ENCODE measurements at regions not wholly inside any gene's neighbourhood (a gene's known extent, or its start where the extent isn't known, plus 50 kb on each side); places are given as distances from the start of the nearest gene placed in this dataset.

GRCh38 chr9:103427696-103428095 is 432.6 kb downstream of the CYLC2 start:
- no peaks in the 10 kb centered on the region for H3K36me3 Mint-ChIP-seq

GRCh38 chr9:103430469-103430868 is 435.3 kb downstream of the CYLC2 start:
- ATAC-seq (no peak), DNase-seq (ENCODE audit: low spot score in 2 of 2) (no peak)
- no peak overlapping the region for H3K27ac Mint-ChIP-seq
- no peaks in the 10 kb centered on the region for H3K36me3 Mint-ChIP-seq
- H3K4me3 Mint-ChIP-seq, result no peak overlapping the region
- peaks cover 6% of the 10 kb centered on the region for H3K9me3 Mint-ChIP-seq
- no peaks in the 10 kb centered on the region for H3K4me1 Mint-ChIP-seq

More at GRCh38 chr9:103427696-103428095, 432.6 kb downstream of the CYLC2 start:
- H3K4me1 Mint-ChIP-seq, result no peaks in the 10 kb centered on the region
- H3K4me3 Mint-ChIP-seq, result no peak overlapping the region
- H3K9me3 Mint-ChIP-seq, result peaks cover 6% of the 10 kb centered on the region
- H3K27ac Mint-ChIP-seq, result no peak overlapping the region
- DNase-seq (ENCODE audit: low spot score in 2 of 2) (no peak), ATAC-seq (no peak)

GRCh38 chr9:103431809-103432208 is 436.7 kb downstream of the CYLC2 start:
- Mint-ChIP-seq H3K9me3 (peaks cover 10% of the 10 kb centered on the region), H3K27ac (no peak overlapping the region), H3K36me3 (no peaks in the 10 kb centered on the region), H3K4me3 (no peak overlapping the region), H3K4me1 (no peaks in the 10 kb centered on the region)
- ATAC-seq (no peak), DNase-seq (ENCODE audit: low spot score in 2 of 2) (no peak)

- Mint-ChIP-seq H3K4me3 (no peak overlapping the region), H3K9me3 (peaks cover 5% of the 10 kb centered on the region), H3K27ac (no peak overlapping the region), H3K36me3 (no peaks in the 10 kb centered on the region), H3K4me1 (no peaks in the 10 kb centered on the region)
- DNase-seq (ENCODE audit: low spot score in 2 of 2) (no peak), ATAC-seq (no peak)
Measured at GRCh38 chr9:103444176-103444575, 449.0 kb downstream of the CYLC2 start.

GRCh38 chr9:103458826-103459225 is 463.7 kb downstream of the CYLC2 start:
- Mint-ChIP-seq H3K27ac (no peak overlapping the region), H3K36me3 (no peaks in the 10 kb centered on the region), H3K4me3 (no peak overlapping the region), H3K9me3 (peaks cover 17% of the 10 kb centered on the region), H3K4me1 (no peaks in the 10 kb centered on the region)
- no peak for ATAC-seq
- DNase-seq (ENCODE audit: low spot score in 2 of 2), result no peak

- H3K4me1 Mint-ChIP-seq, result no peaks in the 10 kb centered on the region
- ATAC-seq (no peak), DNase-seq (ENCODE audit: low spot score in 2 of 2) (no peak)
- H3K4me3 Mint-ChIP-seq, result no peak overlapping the region
- no peaks in the 10 kb centered on the region for H3K36me3 Mint-ChIP-seq
- no peak overlapping the region for H3K27ac Mint-ChIP-seq
- H3K9me3 Mint-ChIP-seq, result peaks cover 23% of the 10 kb centered on the region
Measured at GRCh38 chr9:103471241-103471640, 476.1 kb downstream of the CYLC2 start.

GRCh38 chr9:103474156-103474555 is 479.0 kb downstream of the CYLC2 start:
- ATAC-seq, result no peak
- Mint-ChIP-seq H3K4me3 (no peak overlapping the region), H3K4me1 (no peaks in the 10 kb centered on the region), H3K27ac (no peak overlapping the region), H3K36me3 (no peaks in the 10 kb centered on the region), H3K9me3 (peaks cover 27% of the 10 kb centered on the region)
- no peak for DNase-seq (ENCODE audit: low spot score in 2 of 2)

GRCh38 chr9:103483471-103484096 is 488.5 kb downstream of the CYLC2 start:
- Mint-ChIP-seq H3K9me3 (peaks cover 19% of the 10 kb centered on the region), H3K4me3 (no peak overlapping the region), H3K4me1 (no peaks in the 10 kb centered on the region), H3K36me3 (no peaks in the 10 kb centered on the region), H3K27ac (no peak overlapping the region)
- DNase-seq (ENCODE audit: low spot score in 2 of 2), result no peak
- ATAC-seq, result no peak

GRCh38 chr9:103485138-103485537 is 490.0 kb downstream of the CYLC2 start:
- H3K27ac Mint-ChIP-seq, result no peak overlapping the region
- no peaks in the 10 kb centered on the region for H3K4me1 Mint-ChIP-seq
- DNase-seq (ENCODE audit: low spot score in 2 of 2), result no peak
- no peak for ATAC-seq
- no peaks in the 10 kb centered on the region for H3K36me3 Mint-ChIP-seq
- H3K4me3 Mint-ChIP-seq, result no peak overlapping the region
- peaks cover 16% of the 10 kb centered on the region for H3K9me3 Mint-ChIP-seq

GRCh38 chr9:103514767-103515166 is 519.6 kb downstream of the CYLC2 start:
- H3K36me3 Mint-ChIP-seq, result no peaks in the 10 kb centered on the region
- H3K27ac Mint-ChIP-seq, result no peak overlapping the region
- H3K4me1 Mint-ChIP-seq, result no peaks in the 10 kb centered on the region
- ATAC-seq (no peak), DNase-seq (ENCODE audit: low spot score in 2 of 2) (no peak)
- H3K9me3 Mint-ChIP-seq, result peaks cover 7% of the 10 kb centered on the region
- no peak overlapping the region for H3K4me3 Mint-ChIP-seq

GRCh38 chr9:103522409-103522808 is 527.3 kb downstream of the CYLC2 start:
- Mint-ChIP-seq H3K4me3 (no peak overlapping the region), H3K27ac (no peak overlapping the region), H3K4me1 (no peaks in the 10 kb centered on the region), H3K9me3 (no peaks in the 10 kb centered on the region), H3K36me3 (no peaks in the 10 kb centered on the region)
- ATAC-seq (no peak), DNase-seq (ENCODE audit: low spot score in 2 of 2) (no peak)

GRCh38 chr9:103530934-103531333 is 535.8 kb downstream of the CYLC2 start:
- ATAC-seq, result no peak
- H3K9me3 Mint-ChIP-seq, result peaks cover 12% of the 10 kb centered on the region
- H3K36me3 Mint-ChIP-seq, result no peaks in the 10 kb centered on the region
- no peak for DNase-seq (ENCODE audit: low spot score in 2 of 2)
- no peak overlapping the region for H3K27ac Mint-ChIP-seq
- no peak overlapping the region for H3K4me3 Mint-ChIP-seq
- H3K4me1 Mint-ChIP-seq, result no peaks in the 10 kb centered on the region

- Mint-ChIP-seq H3K27ac (no peak overlapping the region), H3K4me1 (no peaks in the 10 kb centered on the region), H3K36me3 (no peaks in the 10 kb centered on the region), H3K9me3 (peaks cover 15% of the 10 kb centered on the region), H3K4me3 (no peak overlapping the region)
- DNase-seq (ENCODE audit: low spot score in 2 of 2), result no peak
- ATAC-seq, result no peak
Measured at GRCh38 chr9:103533318-103533717, 538.2 kb downstream of the CYLC2 start.

- DNase-seq (ENCODE audit: low spot score in 2 of 2) (no peak), ATAC-seq (no peak)
- Mint-ChIP-seq H3K4me3 (no peak overlapping the region), H3K27ac (no peak overlapping the region), H3K4me1 (no peaks in the 10 kb centered on the region), H3K36me3 (no peaks in the 10 kb centered on the region), H3K9me3 (peaks cover 22% of the 10 kb centered on the region)
Measured at GRCh38 chr9:103537426-103537825, 542.3 kb downstream of the CYLC2 start.

GRCh38 chr9:103545260-103545659 is 548.8 kb upstream of the SMC2 start:
- H3K4me3 Mint-ChIP-seq, result no peak overlapping the region
- peaks cover 5% of the 10 kb centered on the region for H3K9me3 Mint-ChIP-seq
- H3K4me1 Mint-ChIP-seq, result no peaks in the 10 kb centered on the region
- H3K36me3 Mint-ChIP-seq, result no peaks in the 10 kb centered on the region
- ATAC-seq, result no peak
- DNase-seq (ENCODE audit: low spot score in 2 of 2), result no peak
- no peak overlapping the region for H3K27ac Mint-ChIP-seq

- Mint-ChIP-seq H3K4me3 (no peak overlapping the region), H3K9me3 (peaks cover 18% of the 10 kb centered on the region), H3K36me3 (no peaks in the 10 kb centered on the region), H3K27ac (no peak overlapping the region), H3K4me1 (no peaks in the 10 kb centered on the region)
- ATAC-seq, result no peak
- DNase-seq (ENCODE audit: low spot score in 2 of 2), result no peak
Measured at GRCh38 chr9:103552712-103553111, 541.4 kb upstream of the SMC2 start.

- H3K4me3 Mint-ChIP-seq, result no peak overlapping the region
- no peaks in the 10 kb centered on the region for H3K4me1 Mint-ChIP-seq
- DNase-seq (ENCODE audit: low spot score in 2 of 2), result no peak
- H3K36me3 Mint-ChIP-seq, result no peaks in the 10 kb centered on the region
- ATAC-seq, result no peak
- H3K27ac Mint-ChIP-seq, result no peak overlapping the region
- H3K9me3 Mint-ChIP-seq, result peaks cover 19% of the 10 kb centered on the region
Measured at GRCh38 chr9:103574056-103574455, 520.1 kb upstream of the SMC2 start.
